ENCODE measurements at regions not wholly inside any gene's neighbourhood (a gene's known extent, or its start where the extent isn't known, plus 50 kb on each side); places are given as distances from the start of the nearest gene placed in this dataset.
"Not testable (repeated sequence)": the region's sequence is repeated elsewhere in the genome, so short reads cannot be mapped to it uniquely, and the experiment has no call there.

DNA sequence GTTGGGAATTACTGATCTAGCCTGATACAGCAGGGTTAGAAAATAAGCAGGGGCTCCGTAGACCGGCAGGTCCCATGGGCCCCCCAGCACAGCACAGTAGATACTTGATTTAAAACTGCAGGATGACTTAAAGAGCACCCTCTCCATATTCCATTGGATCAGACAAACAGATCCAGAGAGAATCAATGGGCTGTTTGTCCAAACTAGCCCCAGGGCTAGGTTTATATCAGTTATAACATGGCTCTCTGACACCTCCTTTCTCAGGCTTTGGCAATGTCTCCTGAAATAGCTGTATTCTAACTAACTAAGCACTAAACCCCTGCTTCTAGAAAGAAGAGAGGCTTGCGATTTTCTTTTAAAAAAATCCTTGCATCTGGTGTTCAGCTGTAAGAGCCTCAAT lies 100.4 kb upstream of the GALNT18 start:
- no peak for DNase-seq (ENCODE audit: low read depth, low spot score)
- ChIA-PET CTCF (no interaction called here), POLR2A (no interaction called here)
- TF ChIP-seq, protein P1, sequence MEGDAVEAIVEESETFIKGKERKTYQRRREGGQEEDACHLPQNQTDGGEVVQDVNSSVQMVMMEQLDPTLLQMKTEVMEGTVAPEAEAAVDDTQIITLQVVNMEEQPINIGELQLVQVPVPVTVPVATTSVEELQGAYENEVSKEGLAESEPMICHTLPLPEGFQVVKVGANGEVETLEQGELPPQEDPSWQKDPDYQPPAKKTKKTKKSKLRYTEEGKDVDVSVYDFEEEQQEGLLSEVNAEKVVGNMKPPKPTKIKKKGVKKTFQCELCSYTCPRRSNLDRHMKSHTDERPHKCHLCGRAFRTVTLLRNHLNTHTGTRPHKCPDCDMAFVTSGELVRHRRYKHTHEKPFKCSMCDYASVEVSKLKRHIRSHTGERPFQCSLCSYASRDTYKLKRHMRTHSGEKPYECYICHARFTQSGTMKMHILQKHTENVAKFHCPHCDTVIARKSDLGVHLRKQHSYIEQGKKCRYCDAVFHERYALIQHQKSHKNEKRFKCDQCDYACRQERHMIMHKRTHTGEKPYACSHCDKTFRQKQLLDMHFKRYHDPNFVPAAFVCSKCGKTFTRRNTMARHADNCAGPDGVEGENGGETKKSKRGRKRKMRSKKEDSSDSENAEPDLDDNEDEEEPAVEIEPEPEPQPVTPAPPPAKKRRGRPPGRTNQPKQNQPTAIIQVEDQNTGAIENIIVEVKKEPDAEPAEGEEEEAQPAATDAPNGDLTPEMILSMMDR (IDR thresholded peaks at IDR 0.05; ENCODE audit: insufficient read depth, low read length, missing control alignments): no peak
- no peak overlapping the region for H3K4me3 ChIP-seq (ENCODE audit: low read depth, low read length)

DNA sequence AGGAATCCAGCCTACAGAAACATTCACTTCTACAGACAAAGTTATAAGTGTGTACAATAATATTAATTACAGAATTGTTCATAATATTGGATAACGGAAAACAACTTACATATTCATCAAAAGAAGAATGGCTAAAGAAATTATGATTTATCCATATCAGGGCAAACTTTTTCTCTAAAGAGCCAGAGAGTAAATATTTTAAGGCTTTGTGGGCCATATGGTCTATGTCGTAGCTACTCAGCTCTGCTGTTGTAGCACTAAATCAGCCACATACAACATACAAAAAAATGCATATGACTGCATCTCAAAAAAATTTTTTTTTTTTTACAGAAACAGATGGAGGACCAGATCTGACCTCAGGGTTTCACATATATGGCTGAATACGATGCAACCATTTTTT lies 96.7 kb upstream of the GALNT18 start:
- ChIA-PET CTCF (no interaction called here), POLR2A (no interaction called here)
- TF ChIP-seq, protein P1 (IDR thresholded peaks at IDR 0.05; ENCODE audit: insufficient read depth, low read length, missing control alignments): no peak
- no peak for DNase-seq (ENCODE audit: low read depth, low spot score)
- H3K4me3 ChIP-seq (ENCODE audit: low read depth, low read length): no peak overlapping the region

DNA sequence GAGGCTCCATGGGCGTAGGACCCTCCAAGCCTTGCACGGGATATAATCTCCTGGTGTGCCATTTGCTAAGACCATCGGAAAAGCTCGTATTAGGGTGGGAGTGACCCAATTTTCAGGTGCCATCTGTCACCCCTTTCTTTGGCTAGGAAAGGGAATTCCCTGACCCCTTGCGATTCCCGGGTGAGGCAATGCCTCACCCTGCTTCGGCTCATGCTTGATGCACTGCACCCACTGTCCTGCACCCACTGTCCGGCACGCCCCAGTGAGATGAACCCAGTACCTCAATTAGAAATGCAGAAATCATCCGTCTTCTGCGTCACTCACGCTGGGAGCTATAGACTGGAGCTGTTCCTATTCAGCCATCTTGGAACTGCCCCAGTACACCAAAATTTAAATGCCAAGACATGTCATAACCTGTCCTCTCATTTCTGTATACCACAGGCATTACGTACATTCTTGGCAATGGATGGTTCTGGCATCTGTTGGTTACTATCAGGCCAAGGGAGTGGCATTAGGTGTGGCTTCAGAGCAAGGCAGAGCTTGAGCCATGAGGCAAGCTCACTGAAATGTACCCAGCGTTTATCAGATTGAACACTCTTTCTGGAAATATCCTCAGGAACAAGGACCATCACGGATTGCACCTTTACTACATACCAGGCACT lies 95.4 kb upstream of the GALNT18 start:
- ChIA-PET CTCF (no interaction called here), POLR2A (no interaction called here)
- TF ChIP-seq, protein P1 (IDR thresholded peaks at IDR 0.05; ENCODE audit: insufficient read depth, low read length, missing control alignments): no peak
- H3K4me3 ChIP-seq (ENCODE audit: low read depth, low read length): no peak overlapping the region
- no peak for DNase-seq (ENCODE audit: low read depth, low spot score)

DNA sequence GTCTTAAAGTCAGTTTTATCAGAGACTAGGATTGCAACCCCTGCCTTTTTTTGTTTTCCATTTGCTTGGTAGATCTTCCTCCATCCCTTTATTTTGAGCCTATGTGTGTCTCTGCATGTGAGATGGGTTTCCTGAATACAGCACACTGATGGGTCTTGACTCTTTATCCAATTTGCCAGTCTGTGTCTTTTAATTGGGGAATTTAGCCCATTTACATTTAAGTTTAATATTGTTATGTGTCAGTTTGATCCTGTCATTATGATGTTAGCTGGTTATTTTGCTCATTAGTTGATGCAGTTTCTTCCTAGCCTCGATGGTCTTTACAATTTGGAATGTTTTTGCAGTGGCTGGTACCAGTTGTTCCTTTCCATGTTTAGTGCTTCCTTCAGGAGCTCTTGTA lies 93.3 kb upstream of the GALNT18 start:
- H3K4me3 ChIP-seq (ENCODE audit: low read depth, low read length); CTCF ChIA-PET; DNase-seq (ENCODE audit: low read depth, low spot score); POLR2A ChIA-PET: not testable (repeated sequence)

DNA sequence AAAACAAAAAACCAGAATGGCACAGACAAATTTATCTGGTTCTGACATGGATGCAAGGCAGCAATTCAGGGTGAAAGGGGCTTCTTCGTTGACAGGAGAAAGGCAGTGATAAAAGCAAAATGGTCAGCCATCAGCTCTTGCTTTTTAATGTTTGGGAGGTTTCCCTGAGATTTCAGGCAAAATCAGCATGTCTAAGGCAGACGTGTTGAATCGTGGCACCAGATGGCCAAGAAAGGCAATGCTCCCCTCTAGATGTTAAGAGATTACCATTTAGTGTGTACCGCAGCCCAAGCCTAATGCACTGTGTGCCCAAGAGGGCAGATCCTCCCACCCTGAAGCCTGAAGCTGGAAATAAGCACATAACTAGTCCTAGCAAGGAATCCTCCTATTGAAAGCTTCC lies 88.8 kb upstream of the GALNT18 start:
- no peak overlapping the region for H3K4me3 ChIP-seq (ENCODE audit: low read depth, low read length)
- TF ChIP-seq, protein P1 (IDR thresholded peaks at IDR 0.05; ENCODE audit: insufficient read depth, low read length, missing control alignments): no peak
- ChIA-PET CTCF (no interaction called here), POLR2A (no interaction called here)
- no peak for DNase-seq (ENCODE audit: low read depth, low spot score)

DNA sequence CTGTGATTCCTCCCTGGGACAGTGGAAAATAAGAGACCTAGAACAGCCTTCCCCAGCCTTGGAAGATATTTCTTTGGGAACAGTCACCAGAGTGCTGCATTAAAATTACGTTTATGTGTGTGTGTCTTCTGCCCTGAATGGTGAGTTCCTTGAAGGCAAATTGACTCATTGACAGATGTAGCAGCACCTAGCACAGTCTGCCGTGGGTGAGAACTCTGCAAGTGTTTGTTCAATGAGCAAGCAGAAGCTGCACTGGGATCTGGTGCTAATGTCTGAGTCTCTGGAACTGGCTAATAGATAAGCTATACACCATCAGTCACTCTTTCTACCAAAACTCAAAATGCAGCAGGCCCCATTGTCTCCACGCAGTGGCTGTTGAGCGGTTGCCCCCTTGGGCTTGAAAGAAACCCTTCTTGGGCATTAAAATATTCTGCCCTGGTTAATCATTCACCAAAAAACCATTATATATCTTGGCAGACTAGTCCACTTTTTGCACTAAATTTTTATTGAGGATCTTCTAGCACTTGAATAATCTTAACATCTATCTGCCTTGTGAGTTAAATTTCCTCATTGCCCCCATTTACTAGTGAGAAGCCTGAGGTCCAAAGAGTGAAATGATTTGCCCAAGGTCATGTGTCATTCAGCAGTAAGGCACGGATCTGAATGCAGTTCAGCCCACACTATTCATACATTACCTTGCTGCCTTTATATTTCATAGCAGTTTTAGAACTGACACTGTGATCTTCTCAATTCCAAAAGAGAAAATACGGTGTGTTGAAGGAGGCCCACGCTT lies 87.8 kb upstream of the GALNT18 start:
- TF ChIP-seq, protein P1 (IDR thresholded peaks at IDR 0.05; ENCODE audit: insufficient read depth, low read length, missing control alignments): no peak
- ChIA-PET CTCF (interaction anchor here (1.2 kb wide), 1 partner anchor 10 kb away, joined by 4 read pairs; no protein-coding TSS in a partner anchor), POLR2A (interaction anchor here (0.6 kb wide), 1 partner anchor 346 kb away, joined by 3 read pairs; no protein-coding TSS in a partner anchor)
- H3K4me3 ChIP-seq (ENCODE audit: low read depth, low read length): no peak overlapping the region
- no peak for DNase-seq (ENCODE audit: low read depth, low spot score)
